Activated CD4-positive, alpha-beta T cell treated with anti-CD3 and anti-CD28 coated beads for 36 hours (primary cell): ENCODE measurements at regions not wholly inside any gene's neighbourhood (a gene's known extent, or its start where the extent isn't known, plus 50 kb on each side); places are given as distances from the start of the nearest gene placed in this dataset.
"Not testable (repeated sequence)": the region's sequence is repeated elsewhere in the genome, so short reads cannot be mapped to it uniquely, and the experiment has no call there.

ENCODE experiments used
- ATAC-seq: fragments of 200-7000 bp; cut with Tn5 transposase; one replicate; pipeline ENCODE4 v1.10.0; 2021; ENCODE audit warnings: mild to moderate bottlenecking, moderate library complexity
- CTCF ChIA-PET: fragments of 350-600 bp; sonication (Branson Sonifier 250); formaldehyde crosslinking; loops from one replicate; lab custom pipeline; 2021; ENCODE audit warnings: antibody characterized with exemption; lab: Charles Lee
- POLR2A ChIA-PET: fragments of 350-600 bp; sonication (Branson Sonifier 250); formaldehyde crosslinking; loops from one replicate; lab custom pipeline; 2021; ENCODE audit warnings: antibody characterized with exemption, inconsistent platforms; lab: Charles Lee
- DNase-seq: peaks from one replicate; pipeline ENCODE4 v3.0.0-alpha.2; 2020
- H3K27ac Mint-ChIP-seq: one replicate; pipeline ENCODE4 v1.8.0; 2021; ENCODE audit warnings: mixed read lengths
- H3K27me3 Mint-ChIP-seq: one replicate; pipeline ENCODE4 v1.8.0; 2021; ENCODE audit warnings: mixed read lengths
- H3K36me3 Mint-ChIP-seq: one replicate; pipeline ENCODE4 v1.8.0; 2021; ENCODE audit warnings: low read depth, mixed read lengths
- H3K4me1 Mint-ChIP-seq: one replicate; pipeline ENCODE4 v1.8.0; 2021; ENCODE audit warnings: mixed read lengths
- H3K4me3 Mint-ChIP-seq: one replicate; pipeline ENCODE4 v1.8.0; 2021; ENCODE audit warnings: mild to moderate bottlenecking, moderate library complexity, mixed read lengths
- H3K9me3 Mint-ChIP-seq: one replicate; pipeline ENCODE4 v1.8.0; 2021; ENCODE audit warnings: low read depth, mixed read lengths
- intact Hi-C, 2 experiments: fragments of 100-400 bp; cut with DNase I in 1 of 2; cut with micrococcal nuclease in 1 of 2; formaldehyde crosslinking; loops; one replicate each; pipeline versions ENCODE4 v1.14.2 to v1.15.1; 2022 to 2024; cut with DNase I, micrococcal nuclease

DNA sequence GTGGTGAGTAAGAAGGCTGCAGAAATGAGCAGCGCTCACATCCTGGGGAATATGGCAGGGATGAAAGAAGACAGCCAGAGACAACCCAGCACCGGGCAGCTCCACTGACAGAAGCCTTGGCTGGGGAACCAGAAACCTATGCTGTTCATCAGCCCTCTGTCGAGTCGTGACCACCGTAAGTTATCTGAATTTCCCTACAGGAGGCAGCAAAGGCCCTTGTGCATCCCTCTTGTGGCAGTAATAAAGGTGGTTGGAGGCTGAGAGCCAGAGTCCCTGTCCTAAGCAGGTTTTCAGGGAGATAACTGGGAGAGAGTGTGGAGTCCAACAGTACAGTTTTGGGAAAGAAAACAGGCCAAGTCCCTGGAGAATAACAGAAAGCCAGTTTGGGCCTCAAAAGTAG, 194.0 kb upstream of the BOD1L1 start:
- Mint-ChIP-seq H3K36me3 (no peaks in the 10 kb centered on the region), H3K9me3 (peaks cover 13% of the 10 kb centered on the region), H3K27ac (no peak overlapping the region), H3K4me3 (no peak overlapping the region), H3K27me3 (peaks cover 5% of the 10 kb centered on the region), H3K4me1 (no peaks in the 10 kb centered on the region)
- intact Hi-C loops: no loop called here
- DNase-seq (no peak), ATAC-seq (no peak)
- POLR2A ChIA-PET: no interaction called here
- CTCF ChIA-PET: no interaction called here

DNA sequence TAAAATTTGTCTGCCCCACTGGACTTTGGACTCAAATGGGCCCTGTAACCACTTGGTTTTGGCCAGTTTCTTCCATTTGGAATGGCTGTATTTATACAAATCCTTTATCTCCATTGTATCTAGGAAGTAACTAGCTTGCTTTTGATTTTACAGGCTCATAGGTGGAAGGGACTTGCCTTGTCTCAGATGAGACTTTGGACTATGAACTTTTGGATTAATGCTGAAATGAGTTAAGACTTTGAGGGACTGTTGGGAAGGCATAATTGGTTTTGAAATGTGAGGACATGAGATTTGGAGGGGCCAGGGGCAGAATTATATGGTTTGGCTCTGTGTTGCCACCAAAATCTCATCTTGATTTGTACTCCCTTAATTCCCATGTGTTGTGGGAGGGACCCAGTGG, 198.3 kb upstream of the BOD1L1 start:
- H3K27ac Mint-ChIP-seq, H3K36me3 Mint-ChIP-seq, H3K4me3 Mint-ChIP-seq, CTCF ChIA-PET, DNase-seq, intact Hi-C loops, H3K4me1 Mint-ChIP-seq, H3K27me3 Mint-ChIP-seq, ATAC-seq: not testable (repeated sequence)
- peaks cover 12% of the 10 kb centered on the region for H3K9me3 Mint-ChIP-seq
- POLR2A ChIA-PET: interaction anchor here (0.6 kb wide), 1 partner anchor 89 kb away, joined by 3 read pairs; no protein-coding TSS in a partner anchor

DNA sequence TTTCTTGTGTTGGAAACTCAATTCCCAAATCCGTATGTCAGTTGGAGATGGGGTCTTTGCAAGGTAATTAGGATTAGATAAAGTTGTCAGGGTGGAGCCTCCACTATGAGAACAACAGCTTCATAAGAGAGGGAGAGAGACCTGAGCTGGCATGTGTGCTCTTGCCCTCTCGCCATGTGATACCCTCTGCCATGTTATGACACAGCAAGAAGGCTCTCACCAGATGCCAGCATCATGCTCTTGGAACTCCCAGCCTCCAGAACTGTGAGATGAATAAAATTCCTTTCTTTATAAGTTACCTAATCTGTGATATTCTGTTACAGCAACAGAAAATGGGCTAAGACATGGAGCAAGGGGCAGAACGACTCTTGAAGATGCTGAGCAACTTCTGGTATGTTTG, 201.9 kb upstream of the BOD1L1 start:
- intact Hi-C loops: no loop called here
- no peak for ATAC-seq
- Mint-ChIP-seq H3K9me3 (peaks cover 5% of the 10 kb centered on the region), H3K36me3 (no peaks in the 10 kb centered on the region), H3K4me3 (no peak overlapping the region), H3K27me3 (peaks cover 5% of the 10 kb centered on the region), H3K4me1 (no peaks in the 10 kb centered on the region), H3K27ac (no peak overlapping the region)
- ChIA-PET CTCF (no interaction called here), POLR2A (no interaction called here)
- no peak for DNase-seq

DNA sequence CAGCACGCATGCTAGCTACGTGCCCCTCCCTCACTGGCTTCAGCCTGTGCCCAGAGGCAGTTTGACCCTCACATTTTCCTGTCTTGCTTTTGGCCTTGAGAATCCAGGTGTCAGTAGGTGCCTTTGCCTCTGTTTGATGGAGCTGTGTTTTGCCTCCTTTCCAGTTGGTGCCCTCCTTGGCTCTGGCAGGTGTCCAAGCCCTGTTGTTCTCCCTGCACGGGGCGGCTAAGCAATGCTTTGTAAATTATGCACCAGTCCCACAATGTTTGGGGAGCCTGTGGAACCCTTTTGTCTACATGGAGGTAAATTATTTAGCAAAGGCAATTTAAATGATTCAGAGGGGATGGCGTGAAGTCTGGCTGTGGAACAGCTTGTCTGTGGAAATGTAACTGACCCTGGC, 202.9 kb upstream of the BOD1L1 start:
- Mint-ChIP-seq H3K9me3 (peaks cover 2% of the 10 kb centered on the region), H3K36me3 (no peaks in the 10 kb centered on the region), H3K4me3 (no peak overlapping the region), H3K27ac (no peak overlapping the region), H3K4me1 (no peaks in the 10 kb centered on the region), H3K27me3 (peaks cover 5% of the 10 kb centered on the region)
- ChIA-PET CTCF (no interaction called here), POLR2A (no interaction called here)
- DNase-seq (no peak), ATAC-seq (no peak)
- intact Hi-C loops: no loop called here

DNA sequence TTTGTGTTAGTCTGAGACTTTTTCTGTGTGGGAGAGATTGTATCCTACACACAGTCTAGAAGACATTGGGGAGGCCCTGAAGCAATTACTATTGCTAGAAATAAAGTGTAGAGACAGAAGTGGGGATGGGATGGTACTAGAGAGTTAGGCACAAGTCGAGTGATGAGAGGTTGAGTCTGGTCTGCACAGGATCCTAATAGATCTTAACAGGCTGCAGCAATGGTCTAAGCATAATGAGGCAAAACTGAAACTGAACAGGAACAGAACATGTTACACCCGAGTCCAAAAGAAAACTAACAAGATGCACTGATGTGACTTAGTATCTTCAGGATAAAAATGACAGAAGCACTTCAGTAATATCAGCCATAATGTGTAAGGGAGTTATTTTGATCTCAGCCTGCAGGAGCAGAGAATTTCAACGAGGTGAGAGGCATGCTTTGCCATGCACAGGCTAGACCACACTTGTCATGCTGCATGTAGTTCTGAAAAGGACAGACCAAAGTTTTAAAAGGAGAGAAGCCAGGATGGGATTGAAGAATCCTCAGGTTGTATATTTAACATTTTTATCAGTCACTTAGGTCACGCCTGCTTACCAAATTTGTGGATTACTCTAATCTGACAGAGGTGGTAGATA, 205.8 kb upstream of the BOD1L1 start:
- Mint-ChIP-seq H3K36me3 (no peaks in the 10 kb centered on the region), H3K27ac (no peak overlapping the region), H3K4me3 (no peak overlapping the region), H3K27me3 (peaks cover 5% of the 10 kb centered on the region), H3K9me3 (no peaks in the 10 kb centered on the region), H3K4me1 (no peaks in the 10 kb centered on the region)
- intact Hi-C loops: no loop called here
- ChIA-PET POLR2A (no interaction called here), CTCF (no interaction called here)
- DNase-seq (no peak), ATAC-seq (no peak)

DNA sequence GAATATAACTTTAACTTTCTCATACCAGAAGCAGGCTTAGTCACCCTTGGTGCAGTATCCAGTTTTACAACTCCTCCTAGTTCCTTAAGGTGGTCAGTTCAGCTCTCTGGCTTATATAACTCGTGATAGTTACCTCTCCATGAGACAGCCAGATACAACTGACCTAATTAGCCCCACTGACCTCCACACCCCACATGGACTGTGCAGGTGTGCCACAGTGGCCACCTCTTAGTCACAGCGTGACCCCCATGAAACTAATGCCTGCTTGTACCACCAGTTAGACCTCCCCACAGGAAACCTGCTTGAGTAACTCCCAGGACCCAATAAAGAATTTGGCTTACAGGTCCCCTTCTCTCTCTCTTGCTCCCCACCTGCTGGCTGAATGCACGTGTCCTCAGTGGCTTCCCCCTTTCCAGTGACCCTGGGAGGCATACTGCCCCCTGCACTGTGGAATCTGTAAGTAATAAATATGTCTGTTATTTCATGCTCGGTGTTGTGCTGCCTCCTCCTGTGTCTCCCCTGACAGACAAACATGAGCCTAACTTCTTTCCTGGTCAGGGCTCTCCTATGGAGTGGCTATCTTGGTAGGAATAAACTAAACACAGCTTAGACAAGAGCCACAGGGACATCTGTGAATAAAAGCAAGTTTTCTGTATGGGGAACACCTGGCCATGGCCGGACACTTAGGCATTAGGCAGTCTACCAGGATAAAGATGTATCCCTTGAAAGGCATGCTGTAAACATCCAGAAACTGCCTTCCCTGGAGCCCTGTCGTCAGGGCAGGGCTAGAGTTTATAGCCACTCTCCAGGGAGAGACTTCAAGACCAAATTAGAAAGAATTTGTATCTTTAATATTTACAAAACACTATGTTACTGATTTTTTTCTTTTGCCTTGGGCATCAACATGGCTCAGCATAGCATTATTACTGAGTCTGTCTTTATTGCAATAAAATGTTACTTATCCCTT, 209.7 kb upstream of the BOD1L1 start:
- DNase-seq (no peak), ATAC-seq (no peak)
- no peaks in the 10 kb centered on the region for H3K9me3 Mint-ChIP-seq
- no peaks in the 10 kb centered on the region for H3K4me1 Mint-ChIP-seq
- H3K27ac Mint-ChIP-seq: no peak overlapping the region
- H3K4me3 Mint-ChIP-seq: no peak overlapping the region
- ChIA-PET POLR2A (interaction anchor here (0.6 kb wide), 1 partner anchor 1177 kb away, joined by 3 read pairs; no protein-coding TSS in a partner anchor), CTCF (interaction anchor here (0.6 kb wide), 1 partner anchor 327 kb away, joined by 3 read pairs; no protein-coding TSS in a partner anchor)
- intact Hi-C loops: no loop called here
- H3K27me3 Mint-ChIP-seq: peaks cover 7% of the 10 kb centered on the region
- no peaks in the 10 kb centered on the region for H3K36me3 Mint-ChIP-seq

DNA sequence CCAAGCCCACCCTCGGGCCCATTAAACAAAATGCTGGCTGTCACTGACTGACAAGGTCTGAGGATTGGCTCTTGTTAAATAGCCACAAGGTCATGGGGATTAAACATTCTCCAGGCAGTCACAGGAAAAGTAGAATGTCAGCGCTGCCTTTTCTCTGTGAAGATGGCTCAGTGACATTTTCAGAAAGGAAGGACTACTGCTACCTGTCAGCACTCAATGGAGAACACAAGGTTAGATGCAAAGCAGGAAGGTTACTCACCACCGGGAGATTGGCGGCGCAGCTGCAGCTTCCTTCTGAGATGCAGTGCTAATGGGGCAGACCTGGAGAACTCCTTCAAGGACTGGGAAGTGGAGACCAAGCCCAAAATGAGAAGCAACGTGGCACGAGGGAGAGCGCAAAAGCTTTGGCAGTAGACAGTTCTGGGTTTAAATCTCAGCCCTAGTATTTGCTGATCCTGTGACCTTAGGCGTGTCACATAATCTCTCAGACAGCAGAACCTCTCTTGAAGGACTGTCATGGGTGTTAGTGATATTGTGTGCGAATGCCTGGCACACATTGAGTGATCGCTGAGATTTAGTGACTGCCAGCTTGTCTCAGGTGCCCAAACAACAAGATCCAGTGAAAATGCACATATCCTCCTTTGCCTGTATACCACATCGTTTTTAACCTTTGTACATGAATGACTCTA, 213.1 kb upstream of the BOD1L1 start:
- no peaks in the 10 kb centered on the region for H3K4me1 Mint-ChIP-seq
- POLR2A ChIA-PET: no interaction called here
- intact Hi-C loops: no loop called here
- DNase-seq: no peak
- H3K9me3 Mint-ChIP-seq: peaks cover 3% of the 10 kb centered on the region
- peaks cover 4% of the 10 kb centered on the region for H3K27me3 Mint-ChIP-seq
- no peak overlapping the region for H3K27ac Mint-ChIP-seq
- ATAC-seq: no peak
- H3K4me3 Mint-ChIP-seq: no peak overlapping the region
- H3K36me3 Mint-ChIP-seq: no peaks in the 10 kb centered on the region
- CTCF ChIA-PET: interaction anchor here (0.6 kb wide), 1 partner anchor 92 kb away, joined by 3 read pairs; no protein-coding TSS in a partner anchor

DNA sequence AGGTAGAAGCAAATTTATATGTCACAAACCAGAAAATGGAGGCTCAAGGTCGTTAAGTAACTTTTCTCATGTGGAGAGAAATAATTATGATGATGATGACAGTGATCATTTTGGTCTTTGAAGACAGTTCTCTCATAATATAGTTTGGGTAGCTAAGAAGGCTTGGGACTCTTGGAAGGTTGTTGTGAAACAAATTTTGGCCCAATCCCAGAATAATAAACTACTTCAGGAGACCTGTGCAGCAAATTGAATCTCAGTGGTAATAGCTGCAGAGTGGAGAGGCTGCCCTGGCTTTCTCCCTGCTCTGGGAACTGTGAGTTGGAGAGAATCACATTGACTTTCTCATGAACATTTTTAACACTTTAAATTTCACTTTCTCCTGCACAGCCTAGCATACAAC, 217.2 kb upstream of the BOD1L1 start:
- Mint-ChIP-seq H3K36me3 (no peaks in the 10 kb centered on the region), H3K27ac (no peak overlapping the region), H3K9me3 (peaks cover 3% of the 10 kb centered on the region), H3K4me3 (no peak overlapping the region), H3K27me3 (peaks cover 4% of the 10 kb centered on the region), H3K4me1 (peaks cover 7% of the 10 kb centered on the region)
- ChIA-PET POLR2A (no interaction called here), CTCF (interaction anchor here (0.9 to 1.0 kb wide), 2 partner anchors 15 to 36 kb away, joined by 3 read pairs; no protein-coding TSS in a partner anchor)
- no peak for DNase-seq
- ATAC-seq: no peak
- intact Hi-C loops: no loop called here

DNA sequence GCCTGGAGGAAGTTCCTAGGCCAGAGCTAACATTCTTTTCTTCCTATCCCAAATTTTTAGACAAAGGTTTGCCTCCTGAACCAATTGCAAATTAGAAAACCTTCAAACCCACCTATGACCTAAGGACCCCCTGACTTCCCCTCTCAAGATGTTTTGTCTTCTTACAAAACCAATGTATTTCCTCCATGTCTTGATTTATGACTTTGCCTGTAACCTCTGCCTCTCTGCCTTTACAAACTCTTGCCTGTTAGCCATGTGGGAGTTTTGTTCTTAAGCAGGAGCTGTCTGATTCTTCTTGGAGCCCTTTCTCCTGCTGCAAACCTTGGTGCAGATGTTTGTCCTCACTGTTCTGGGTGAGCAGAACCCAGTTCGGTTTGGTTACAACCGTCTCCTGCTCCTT, 222.3 kb upstream of the BOD1L1 start:
- no peak overlapping the region for H3K27ac Mint-ChIP-seq
- ChIA-PET POLR2A (no interaction called here), CTCF (no interaction called here)
- ATAC-seq: no peak
- no peaks in the 10 kb centered on the region for H3K36me3 Mint-ChIP-seq
- intact Hi-C loops: no loop called here
- H3K4me3 Mint-ChIP-seq: no peak overlapping the region
- peaks cover 7% of the 10 kb centered on the region for H3K4me1 Mint-ChIP-seq
- H3K27me3 Mint-ChIP-seq: no peaks in the 10 kb centered on the region
- H3K9me3 Mint-ChIP-seq: no peaks in the 10 kb centered on the region
- DNase-seq: no peak

DNA sequence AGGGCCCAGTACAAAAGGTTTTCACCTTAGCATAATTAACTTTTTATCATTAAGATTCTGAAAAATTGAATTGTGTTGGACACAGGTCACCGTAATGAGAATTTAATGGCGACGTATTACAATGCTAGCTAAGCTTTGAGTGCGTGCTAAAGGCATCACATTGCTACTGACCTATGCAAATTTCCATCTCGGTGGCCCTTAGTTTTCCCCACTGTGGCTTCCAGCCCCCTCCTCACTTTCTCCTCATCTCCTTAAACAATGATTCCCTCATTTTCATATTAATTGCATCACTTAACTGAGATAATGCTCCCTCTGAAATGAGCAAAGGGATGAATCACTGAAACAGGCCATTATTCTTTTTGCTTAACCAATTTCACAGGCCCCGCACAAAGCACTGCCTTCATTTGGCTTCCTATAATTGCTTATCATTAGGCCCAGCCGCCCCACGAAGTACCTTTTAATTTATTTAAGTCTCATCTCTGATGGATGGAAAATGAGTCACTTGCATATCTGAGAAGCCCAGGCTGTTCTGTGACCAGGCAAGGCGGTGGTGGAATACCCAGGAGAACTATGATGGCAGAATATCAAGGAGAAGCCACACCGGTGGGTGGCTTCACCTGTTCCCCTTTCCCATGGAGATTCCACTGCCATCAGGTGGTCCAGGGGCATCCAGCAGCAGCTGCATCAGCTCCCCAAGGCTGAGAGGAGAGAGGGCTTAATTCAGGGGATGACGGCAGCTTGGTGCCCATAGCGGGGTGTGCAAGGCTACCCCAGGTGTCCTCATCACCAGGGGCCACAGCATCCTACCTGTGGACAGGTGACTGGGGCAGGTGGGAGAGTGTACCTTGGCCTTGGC, 223.8 kb upstream of the BOD1L1 start:
- H3K4me1 Mint-ChIP-seq: peaks cover 7% of the 10 kb centered on the region
- DNase-seq (no peak), ATAC-seq (no peak)
- H3K4me3 Mint-ChIP-seq: no peak overlapping the region
- no peaks in the 10 kb centered on the region for H3K9me3 Mint-ChIP-seq
- no peaks in the 10 kb centered on the region for H3K27me3 Mint-ChIP-seq
- intact Hi-C loops: no loop called here
- H3K36me3 Mint-ChIP-seq: no peaks in the 10 kb centered on the region
- ChIA-PET POLR2A (no interaction called here), CTCF (no interaction called here)
- H3K27ac Mint-ChIP-seq: no peak overlapping the region

DNA sequence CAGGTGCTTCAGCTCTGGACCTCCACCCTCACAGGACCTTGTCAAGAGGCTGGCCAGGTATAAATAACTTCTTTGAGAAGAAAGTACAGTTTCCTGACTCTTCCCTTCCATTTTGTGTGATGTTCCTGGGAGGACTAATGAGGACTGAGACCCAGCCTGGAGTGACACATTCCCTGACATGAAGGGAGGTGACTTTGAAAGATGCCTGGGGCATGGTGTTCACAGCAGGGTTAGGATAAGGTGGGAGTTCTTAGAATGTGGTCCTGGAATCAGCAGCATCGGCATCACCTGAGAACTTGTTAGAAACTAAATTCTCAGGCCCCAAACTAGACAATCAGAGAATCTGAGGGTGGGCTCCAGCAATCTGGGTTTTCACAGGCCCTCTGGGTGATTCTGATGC, 224.9 kb upstream of the BOD1L1 start:
- intact Hi-C loops: no loop called here
- CTCF ChIA-PET: no interaction called here
- POLR2A ChIA-PET: no interaction called here
- Mint-ChIP-seq H3K4me1 (peaks cover 7% of the 10 kb centered on the region), H3K27me3 (no peaks in the 10 kb centered on the region), H3K9me3 (no peaks in the 10 kb centered on the region), H3K36me3 (no peaks in the 10 kb centered on the region), H3K4me3 (no peak overlapping the region), H3K27ac (no peak overlapping the region)
- no peak for DNase-seq
- ATAC-seq: no peak
